ENCODE measurements at regions not wholly inside any gene's neighbourhood (a gene's known extent, or its start where the extent isn't known, plus 50 kb on each side); places are given as distances from the start of the nearest gene placed in this dataset.

- TF ChIP-seq CTCF (CRISPR knock-in tag; IDR thresholded peaks at IDR 0.05) (no peak), SUZ12 (IDR thresholded peaks at IDR 0.05; ENCODE audit: low read depth, low read length) (no peak), MAZ (IDR thresholded peaks at IDR 0.05; ENCODE audit: borderline replicate concordance, low read depth, low read length) (no peak), MAZ (CRISPR knock-in tag; IDR thresholded peaks at IDR 0.05; ENCODE audit: low read depth) (no peak), SMARCC2 (IDR thresholded peaks at IDR 0.05) (no peak), MAFK (conservative IDR thresholded peaks at IDR 0.05 in 1 of 2, IDR thresholded peaks at IDR 0.05 in 1 of 2; ENCODE audit: low read length in 2 of 2) (no peak), ZZZ3 (CRISPR knock-in tag; IDR thresholded peaks at IDR 0.05; ENCODE audit: borderline replicate concordance) (no peak), ZBTB49 (CRISPR knock-in tag; IDR thresholded peaks at IDR 0.05; ENCODE audit: borderline replicate concordance) (no peak)
Observed at GRCh38 chr2:226440127-226440918, 359.3 kb downstream of the IRS1 start.
